GM18867 (cell line): ENCODE measurements at regions not wholly inside any gene's neighbourhood (a gene's known extent, or its start where the extent isn't known, plus 50 kb on each side); places are given as distances from the start of the nearest gene placed in this dataset.
A peak's percentile ranks its signal among the peaks of the same experiment; 100 is the strongest.
"Not testable (repeated sequence)": the region's sequence is repeated elsewhere in the genome, so short reads cannot be mapped to it uniquely, and the experiment has no call there.

ENCODE experiments used
- ATAC-seq: cut with Tn5 transposase; IDR thresholded peaks from one replicate; pipeline ENCODE4 v1.9.1; 2021; ENCODE audit warnings: mild to moderate bottlenecking, moderate library complexity; ENCODE audit not compliant: unreplicated experiment

DNA sequence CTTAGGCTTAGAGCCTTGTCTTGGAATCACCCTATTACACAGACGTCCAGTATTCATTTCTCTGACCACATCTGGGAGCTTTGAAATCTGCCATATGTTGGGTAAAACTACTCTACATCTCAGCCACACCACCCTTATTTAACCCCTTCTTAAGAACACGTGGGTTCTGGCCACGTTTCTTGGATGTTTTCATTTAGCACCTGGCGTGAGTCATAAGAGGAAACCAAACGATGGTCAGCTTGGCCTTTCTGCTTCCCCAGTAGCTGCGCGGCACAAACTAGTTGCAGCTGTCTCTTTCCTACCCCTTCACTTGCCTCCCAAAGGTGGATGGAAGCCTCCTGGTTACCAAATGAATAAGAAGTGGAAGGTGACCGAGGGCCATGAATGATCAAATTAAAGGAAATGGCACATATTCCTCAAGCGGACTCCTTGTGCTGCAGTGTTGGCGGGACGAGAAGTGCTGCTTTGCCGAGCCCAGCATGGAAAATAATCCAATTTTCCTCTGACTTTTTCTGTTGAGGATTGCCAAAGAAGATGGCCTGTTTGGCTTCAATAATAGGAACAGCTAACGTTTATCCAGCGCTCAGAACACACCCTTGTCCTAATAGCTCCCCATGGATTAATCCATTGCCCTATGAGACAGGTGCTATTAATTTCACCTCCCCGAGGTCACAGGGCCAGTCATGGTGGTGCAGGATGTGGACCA lies 154.1 kb downstream of the ZNF664 start:
- peak; percentile 61 for ATAC-seq

DNA sequence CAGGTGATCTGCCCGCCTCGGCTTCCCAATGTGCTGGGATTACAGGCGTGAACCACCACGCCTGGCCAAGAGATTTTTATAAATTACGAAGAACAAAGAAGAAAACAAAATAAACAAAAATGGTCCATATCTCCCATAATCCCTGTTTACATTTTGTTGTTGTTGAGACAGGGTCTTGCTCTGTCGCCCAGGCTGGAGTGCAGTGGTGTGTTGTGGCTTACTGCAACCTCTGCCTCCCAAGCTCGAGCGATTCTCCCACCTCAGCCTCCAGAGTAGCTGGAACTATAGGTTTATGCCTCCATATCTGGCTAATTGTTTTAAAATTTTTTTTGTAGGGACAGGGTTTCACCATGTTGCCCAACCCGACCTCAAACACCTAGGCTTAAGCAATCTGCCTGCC lies 156.1 kb downstream of the ZNF664 start:
- no peak for ATAC-seq

DNA sequence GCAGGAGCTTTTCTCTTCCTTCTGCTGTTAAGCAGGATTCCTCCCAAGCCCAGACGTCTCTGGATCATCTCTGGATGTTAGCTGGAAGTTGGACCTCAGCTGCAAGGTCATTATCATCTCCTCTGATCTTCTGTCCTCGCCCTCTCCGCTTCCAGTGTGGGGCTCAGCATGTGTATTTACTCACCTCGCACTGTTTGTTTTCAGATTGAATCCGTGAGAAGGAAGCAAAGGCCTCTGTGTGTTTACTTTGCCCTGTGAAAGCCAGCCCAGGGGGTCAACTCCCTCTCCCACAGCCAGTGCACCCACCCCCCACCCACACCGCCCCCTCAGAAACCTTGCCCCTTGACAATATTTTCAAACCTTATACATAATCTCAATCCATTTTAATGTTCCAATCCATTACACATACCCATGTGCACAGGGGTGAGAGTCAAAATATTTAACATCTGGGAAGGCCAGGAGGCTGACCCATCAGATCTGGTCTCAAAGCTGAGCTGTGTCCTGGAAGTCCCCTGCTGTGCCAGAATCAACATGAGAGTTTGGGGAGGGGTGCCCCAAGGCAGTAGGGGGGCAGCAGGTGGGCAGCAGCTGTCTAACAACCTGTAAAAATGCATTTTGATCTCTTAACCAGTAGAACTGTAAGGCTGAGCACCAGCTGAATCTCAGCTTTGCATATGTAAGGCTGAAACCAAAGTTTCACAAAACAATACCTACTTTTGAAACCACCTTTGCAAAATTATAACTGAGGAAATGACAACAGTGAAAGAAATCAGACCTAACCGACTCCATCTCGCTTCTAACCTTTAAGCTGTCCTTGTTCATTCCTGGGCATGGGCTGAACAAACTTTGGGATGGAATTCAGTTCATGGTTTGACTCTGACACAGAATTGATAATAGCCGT lies 157.9 kb downstream of the ZNF664 start:
- peak; percentile 80 for ATAC-seq

DNA sequence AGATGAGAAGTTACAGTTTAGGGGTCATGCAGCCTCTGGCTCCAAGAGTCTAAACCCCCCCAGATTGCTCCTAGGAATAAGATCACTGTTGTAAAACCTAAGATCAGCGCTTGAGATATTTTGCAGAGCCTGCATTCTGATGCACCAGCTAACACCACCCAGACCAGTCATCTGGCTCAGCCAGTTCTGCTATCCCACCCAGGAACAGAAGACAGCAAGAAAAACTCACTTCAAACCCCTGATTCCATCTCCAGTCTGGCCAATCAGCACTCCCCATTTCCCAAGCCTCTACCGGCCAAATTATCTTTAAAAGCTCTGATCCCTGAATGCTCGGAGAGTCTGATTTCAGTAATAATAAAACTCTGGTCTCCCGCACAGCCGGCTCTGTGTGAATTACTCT lies 158.6 kb downstream of the ZNF664 start:
- no peak for ATAC-seq

GRCh38 chr12:124132530-124132929 lies 159.5 kb downstream of the ZNF664 start:
- no peak for ATAC-seq

DNA sequence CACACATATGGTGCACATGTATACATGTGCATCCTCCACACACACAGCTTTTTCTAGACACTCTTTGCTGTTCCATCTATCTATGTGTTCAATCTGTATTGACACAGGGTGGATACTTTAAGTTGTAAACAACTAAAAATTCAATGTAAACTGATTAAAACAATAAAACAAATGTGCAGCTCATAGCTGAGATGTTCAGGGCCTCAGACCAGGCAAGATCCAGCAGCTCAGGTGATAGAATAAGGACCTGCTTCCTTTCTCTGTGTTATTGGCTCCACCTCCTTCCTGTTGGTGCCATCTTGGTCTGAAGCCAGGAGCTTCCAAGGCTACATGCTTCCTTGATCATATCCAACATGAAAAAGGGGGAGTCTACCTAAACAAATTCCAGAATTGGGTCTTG lies 158.1 kb upstream of the RFLNA start:
- no peak for ATAC-seq

DNA sequence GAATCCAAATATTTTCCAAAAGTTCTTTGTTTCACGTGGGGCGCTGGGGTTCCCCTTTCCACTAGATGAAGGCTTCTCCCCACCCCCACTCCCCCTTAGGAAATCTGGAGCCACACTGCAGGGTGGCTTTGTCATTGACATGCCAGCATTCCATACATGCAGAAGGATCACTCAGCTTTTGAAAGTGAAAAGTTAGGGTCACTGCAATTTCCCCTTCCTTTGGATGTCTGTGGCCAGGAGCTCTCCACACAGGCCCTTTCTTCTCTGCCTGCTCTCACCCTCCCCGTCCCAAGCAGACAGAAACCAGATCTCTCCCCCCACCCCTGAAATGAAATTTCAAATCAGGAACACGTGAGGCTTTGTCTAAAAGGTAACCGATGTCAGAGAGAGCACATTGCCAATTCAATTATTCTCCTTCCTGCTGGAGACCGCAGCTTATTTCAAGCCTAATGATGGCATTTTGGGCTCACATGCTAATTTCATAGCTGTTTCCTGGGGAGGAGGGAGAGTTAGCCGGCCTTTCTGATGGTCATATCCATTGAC lies 153.9 kb upstream of the RFLNA start:
- no peak for ATAC-seq

DNA sequence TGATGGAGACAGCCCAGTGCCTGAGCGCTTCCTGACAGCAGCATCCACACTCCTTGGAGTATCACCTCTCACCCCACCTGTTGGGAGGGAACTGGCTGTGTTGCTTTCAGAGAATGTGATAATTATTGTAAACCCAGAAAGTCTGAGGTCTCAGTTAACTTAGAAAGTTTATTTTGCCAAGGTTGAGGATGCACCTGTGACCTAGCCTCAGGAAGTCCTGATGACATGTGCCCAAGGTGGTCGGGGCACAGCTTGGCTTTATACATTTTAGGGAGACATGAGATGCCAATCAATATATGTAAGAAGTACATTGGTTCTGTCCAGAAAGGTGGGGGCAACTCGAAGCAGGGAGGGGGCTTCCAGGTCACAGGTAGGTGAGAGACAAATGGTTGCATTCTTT lies 153.3 kb upstream of the RFLNA start:
- ATAC-seq, result not testable (repeated sequence)

- no peak for ATAC-seq
These were observed 152.4 kb upstream of the RFLNA start for GRCh38 chr12:124142395-124143035.

DNA sequence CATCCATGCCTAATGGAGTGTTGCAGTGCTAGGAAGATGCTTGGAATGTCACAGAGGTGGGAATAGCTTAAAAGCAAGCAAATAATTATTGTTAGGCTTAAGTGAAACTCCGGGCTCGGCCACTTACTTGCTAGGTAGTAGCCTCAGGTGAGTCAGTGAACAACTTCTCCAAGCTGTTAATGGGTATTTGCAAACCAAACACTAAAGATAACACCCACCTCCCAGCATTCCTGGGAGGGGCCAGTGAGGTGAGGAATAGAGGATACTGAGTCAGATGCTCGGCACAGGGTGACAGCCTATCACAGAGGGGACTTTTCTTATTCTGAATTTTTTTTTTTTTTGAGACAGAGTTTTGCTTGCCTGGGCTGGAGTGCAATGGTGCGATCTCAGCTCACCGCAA lies 151.2 kb upstream of the RFLNA start:
- ATAC-seq, result no peak

DNA sequence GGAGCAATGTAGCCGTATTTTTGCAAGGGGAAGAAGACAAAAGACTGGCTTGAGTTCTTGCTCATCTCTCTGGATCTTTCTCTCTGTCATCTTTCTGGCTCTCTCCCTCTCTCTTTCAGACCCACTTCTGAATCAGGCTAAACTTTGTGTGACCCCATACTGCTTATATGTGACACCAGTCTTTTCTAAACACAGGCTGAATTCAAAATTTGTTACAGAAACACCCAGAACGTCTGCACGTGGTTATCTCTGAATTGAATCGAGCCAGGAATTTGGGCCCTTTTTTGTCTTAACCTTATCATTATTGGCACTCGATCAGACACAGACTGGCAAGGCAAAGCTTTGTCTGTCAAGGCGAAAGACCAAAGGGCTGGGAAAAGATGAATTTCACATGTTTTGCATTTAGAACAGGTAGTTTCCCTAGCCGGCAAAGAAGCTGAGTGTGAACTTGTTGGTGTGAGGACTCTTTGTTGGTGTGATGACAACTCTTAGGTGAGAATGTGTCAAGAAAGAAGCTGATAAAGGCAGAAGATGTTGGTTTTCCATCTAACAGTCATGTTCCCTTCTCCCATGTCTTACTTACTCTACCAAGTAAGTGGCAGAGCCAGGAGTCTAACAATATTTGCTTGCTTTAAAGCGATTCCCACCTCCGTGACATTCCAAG lies 150.2 kb upstream of the RFLNA start:
- no peak for ATAC-seq

- no peak for ATAC-seq
These were observed 147.9 kb upstream of the RFLNA start for GRCh38 chr12:124147027-124147426.

- no peak for ATAC-seq
These were observed 147.3 kb upstream of the RFLNA start for GRCh38 chr12:124147575-124147974.

GRCh38 chr12:124148481-124149273 lies 146.2 kb upstream of the RFLNA start:
- no peak for ATAC-seq

DNA sequence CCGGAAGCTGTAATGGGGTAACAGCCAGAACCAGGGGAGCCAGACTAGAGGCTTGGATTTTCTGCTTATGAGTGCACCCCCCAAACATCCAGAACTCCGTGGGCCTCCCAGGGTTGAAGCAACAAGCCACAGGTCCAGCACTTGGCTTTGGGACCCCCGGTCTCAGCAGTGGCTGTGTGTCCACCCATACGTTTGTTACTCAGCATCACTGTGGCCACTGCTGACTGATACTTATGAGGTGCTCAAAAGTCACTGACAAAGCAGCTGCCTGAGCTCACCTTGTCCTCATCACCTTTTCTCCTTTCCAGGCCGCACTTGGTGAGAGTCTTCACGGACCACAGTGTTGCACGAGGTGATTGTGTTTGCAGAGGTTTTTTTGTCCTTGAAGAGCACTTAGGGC lies 145.6 kb upstream of the RFLNA start:
- no peak for ATAC-seq

GRCh38 chr12:124150168-124150567 lies 144.7 kb upstream of the RFLNA start:
- ATAC-seq, result no peak

DNA sequence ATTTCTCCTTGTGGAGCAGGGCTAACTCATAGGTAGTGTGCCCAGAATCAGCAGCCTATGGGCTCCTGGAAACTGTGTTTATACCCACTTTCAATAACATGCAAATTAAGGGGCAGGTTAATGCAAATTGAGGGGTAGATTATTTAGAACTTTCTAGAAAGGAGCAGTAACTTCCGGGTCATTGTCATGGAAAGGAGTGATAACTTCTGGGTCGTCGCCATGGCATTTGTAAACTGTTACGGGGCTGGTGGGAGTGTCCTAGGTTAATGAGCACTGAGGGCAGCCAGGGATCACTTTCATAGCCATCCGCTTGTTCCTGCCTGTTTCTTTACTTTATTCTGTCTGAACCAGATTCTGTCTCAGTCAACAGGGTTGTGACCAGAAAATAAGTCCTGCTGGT lies 143.3 kb upstream of the RFLNA start:
- ATAC-seq, result no peak

GRCh38 chr12:124152731-124153130 lies 142.2 kb upstream of the RFLNA start:
- ATAC-seq, result no peak

- no peak for ATAC-seq
These were observed 141.5 kb upstream of the RFLNA start for GRCh38 chr12:124153392-124153791.

GRCh38 chr12:124157406-124157805 lies 137.5 kb upstream of the RFLNA start:
- no peak for ATAC-seq
